ENCODE measurements at regions not wholly inside any gene's neighbourhood (a gene's known extent, or its start where the extent isn't known, plus 50 kb on each side); places are given as distances from the start of the nearest gene placed in this dataset.

GRCh38 chr20:40103420-40103819, 585.6 kb downstream of the MAFB start:
- TF ChIP-seq, protein P1, sequence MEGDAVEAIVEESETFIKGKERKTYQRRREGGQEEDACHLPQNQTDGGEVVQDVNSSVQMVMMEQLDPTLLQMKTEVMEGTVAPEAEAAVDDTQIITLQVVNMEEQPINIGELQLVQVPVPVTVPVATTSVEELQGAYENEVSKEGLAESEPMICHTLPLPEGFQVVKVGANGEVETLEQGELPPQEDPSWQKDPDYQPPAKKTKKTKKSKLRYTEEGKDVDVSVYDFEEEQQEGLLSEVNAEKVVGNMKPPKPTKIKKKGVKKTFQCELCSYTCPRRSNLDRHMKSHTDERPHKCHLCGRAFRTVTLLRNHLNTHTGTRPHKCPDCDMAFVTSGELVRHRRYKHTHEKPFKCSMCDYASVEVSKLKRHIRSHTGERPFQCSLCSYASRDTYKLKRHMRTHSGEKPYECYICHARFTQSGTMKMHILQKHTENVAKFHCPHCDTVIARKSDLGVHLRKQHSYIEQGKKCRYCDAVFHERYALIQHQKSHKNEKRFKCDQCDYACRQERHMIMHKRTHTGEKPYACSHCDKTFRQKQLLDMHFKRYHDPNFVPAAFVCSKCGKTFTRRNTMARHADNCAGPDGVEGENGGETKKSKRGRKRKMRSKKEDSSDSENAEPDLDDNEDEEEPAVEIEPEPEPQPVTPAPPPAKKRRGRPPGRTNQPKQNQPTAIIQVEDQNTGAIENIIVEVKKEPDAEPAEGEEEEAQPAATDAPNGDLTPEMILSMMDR (IDR thresholded peaks at IDR 0.05; ENCODE audit: insufficient read depth, missing control alignments) = no peak
- DNase-seq (ENCODE audit: insufficient read length, low spot score) (no peak), FAIRE-seq (no peak)

- FAIRE-seq (no peak), DNase-seq (ENCODE audit: insufficient read length, low spot score) (no peak)
- TF ChIP-seq, protein P1 (IDR thresholded peaks at IDR 0.05; ENCODE audit: insufficient read depth, missing control alignments) = no peak
These were observed 587.5 kb downstream of the MAFB start for GRCh38 chr20:40101560-40101959.

GRCh38 chr20:40100261-40100660, 588.8 kb downstream of the MAFB start:
- TF ChIP-seq, protein P1 (IDR thresholded peaks at IDR 0.05; ENCODE audit: insufficient read depth, missing control alignments) = no peak
- no peak for FAIRE-seq
- no peak for DNase-seq (ENCODE audit: insufficient read length, low spot score)

DNA sequence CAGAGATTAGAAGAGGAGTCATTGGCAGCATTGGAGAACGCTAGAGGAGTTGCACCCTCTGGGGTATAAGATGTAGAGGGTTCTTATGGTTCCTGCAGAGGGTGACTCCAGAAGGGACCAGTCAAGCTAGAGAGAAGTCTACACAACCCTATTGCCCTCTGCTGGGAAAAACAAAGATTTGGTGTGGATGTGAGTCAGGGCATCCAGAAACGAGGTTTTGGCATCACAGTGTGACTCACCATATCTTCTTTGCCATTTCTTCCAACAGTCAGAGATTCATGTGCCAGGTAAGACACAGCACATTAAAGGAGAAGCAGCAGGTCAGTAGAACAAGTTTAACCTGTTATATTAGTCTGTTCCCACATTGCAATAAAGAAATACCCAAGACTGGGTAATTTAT, 598.8 kb downstream of the MAFB start:
- FAIRE-seq (no peak), DNase-seq (ENCODE audit: insufficient read length, low spot score) (no peak)
- TF ChIP-seq, protein P1 (IDR thresholded peaks at IDR 0.05; ENCODE audit: insufficient read depth, missing control alignments) = no peak

DNA sequence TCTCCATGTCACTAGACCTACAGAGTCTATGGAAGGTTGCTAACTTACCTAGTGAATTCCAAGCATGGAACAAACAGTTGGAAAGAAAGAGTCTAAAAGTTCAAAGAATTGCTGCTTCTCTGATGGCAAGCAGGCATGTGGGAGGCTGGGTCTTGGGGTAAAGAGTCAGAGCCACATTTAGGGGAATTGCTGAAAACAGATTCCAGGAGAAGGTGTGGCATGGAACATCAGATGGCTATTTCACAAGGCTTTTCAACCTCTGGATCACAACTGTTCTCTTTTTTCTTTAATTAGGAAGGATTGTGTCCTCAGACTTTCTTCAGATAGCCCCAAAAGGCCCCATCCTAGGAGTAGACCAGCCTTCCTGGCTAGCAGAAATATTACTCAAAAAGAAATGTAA, 601.5 kb downstream of the MAFB start:
- TF ChIP-seq, protein P1 (IDR thresholded peaks at IDR 0.05; ENCODE audit: insufficient read depth, missing control alignments) = no peak
- no peak for FAIRE-seq
- no peak for DNase-seq (ENCODE audit: insufficient read length, low spot score)

DNA sequence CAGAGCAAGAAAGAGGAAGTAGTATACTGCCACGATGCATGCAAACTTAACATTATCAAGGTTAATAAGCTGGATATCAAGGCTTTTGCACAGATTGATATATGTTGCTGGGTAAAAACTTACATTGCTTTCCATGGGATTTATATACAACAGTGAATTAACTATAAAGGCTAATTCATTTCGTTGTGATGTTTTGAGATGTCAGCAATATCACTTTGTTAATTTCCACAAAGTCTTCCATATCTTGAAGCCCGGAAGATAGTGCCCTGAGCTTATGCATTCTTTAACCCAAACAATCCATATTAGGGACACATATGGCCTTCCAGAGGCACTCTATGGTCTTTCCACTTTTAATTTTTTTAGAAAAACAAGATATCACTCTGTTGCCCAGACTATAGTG, 603.5 kb downstream of the MAFB start:
- FAIRE-seq = no peak

GRCh38 chr20:40082436-40082835, 606.6 kb downstream of the MAFB start:
- FAIRE-seq (no peak), DNase-seq (ENCODE audit: insufficient read length, low spot score) (no peak)
- TF ChIP-seq, protein P1 (IDR thresholded peaks at IDR 0.05; ENCODE audit: insufficient read depth, missing control alignments) = no peak

More for the DNA sequence above, 603.5 kb downstream of the MAFB start:
- DNase-seq (ENCODE audit: insufficient read length, low spot score) = no peak
- TF ChIP-seq, protein P1 (IDR thresholded peaks at IDR 0.05; ENCODE audit: insufficient read depth, missing control alignments) = no peak

Measured in D721Med (cell line).